DND-41 (cell line): ENCODE measurements at regions not wholly inside any gene's neighbourhood (a gene's known extent, or its start where the extent isn't known, plus 50 kb on each side); places are given as distances from the start of the nearest gene placed in this dataset.

ENCODE experiments used
- EZH2 ChIP-seq: IDR thresholded peaks from 3 replicates; pipeline ENCODE4 v1.6.1; 2012; ENCODE audit warnings: borderline replicate concordance, low read depth, mild to moderate bottlenecking, moderate library complexity, low read length, inconsistent platforms; ENCODE audit not compliant: severe bottlenecking
- TF ChIP-seq, protein P1 (sequence below): IDR thresholded peaks from 2 replicates; pipeline ENCODE4 v1.5.1; 2012; ENCODE audit warnings: borderline replicate concordance, low read length, moderate library complexity, mild to moderate bottlenecking; ENCODE audit not compliant: poor library complexity, severe bottlenecking; ENCODE audit errors: extremely low read depth

DNA sequence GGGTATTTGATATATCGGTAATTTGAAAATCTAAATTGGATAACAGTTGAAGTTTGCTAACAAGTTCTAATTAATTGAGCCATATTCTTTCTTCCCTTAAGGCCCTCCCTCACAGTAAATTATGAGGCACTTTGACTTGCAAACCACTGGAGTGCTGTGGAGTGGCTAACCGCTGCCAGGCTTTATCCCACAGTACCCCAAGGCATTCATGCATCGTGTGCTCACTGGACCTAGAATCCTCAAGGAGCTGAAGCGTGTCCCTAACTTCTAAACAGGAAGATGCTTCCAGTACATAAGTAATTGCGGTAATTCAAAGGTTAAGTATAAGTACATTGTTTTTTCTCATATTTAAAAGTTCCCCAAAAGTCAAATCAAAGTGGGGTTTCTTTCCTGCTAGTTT lies 499.9 kb downstream of the TFAP2A start:
- TF ChIP-seq, protein P1, sequence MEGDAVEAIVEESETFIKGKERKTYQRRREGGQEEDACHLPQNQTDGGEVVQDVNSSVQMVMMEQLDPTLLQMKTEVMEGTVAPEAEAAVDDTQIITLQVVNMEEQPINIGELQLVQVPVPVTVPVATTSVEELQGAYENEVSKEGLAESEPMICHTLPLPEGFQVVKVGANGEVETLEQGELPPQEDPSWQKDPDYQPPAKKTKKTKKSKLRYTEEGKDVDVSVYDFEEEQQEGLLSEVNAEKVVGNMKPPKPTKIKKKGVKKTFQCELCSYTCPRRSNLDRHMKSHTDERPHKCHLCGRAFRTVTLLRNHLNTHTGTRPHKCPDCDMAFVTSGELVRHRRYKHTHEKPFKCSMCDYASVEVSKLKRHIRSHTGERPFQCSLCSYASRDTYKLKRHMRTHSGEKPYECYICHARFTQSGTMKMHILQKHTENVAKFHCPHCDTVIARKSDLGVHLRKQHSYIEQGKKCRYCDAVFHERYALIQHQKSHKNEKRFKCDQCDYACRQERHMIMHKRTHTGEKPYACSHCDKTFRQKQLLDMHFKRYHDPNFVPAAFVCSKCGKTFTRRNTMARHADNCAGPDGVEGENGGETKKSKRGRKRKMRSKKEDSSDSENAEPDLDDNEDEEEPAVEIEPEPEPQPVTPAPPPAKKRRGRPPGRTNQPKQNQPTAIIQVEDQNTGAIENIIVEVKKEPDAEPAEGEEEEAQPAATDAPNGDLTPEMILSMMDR: no peak
- TF ChIP-seq EZH2: no peak
